ENCODE measurements at regions not wholly inside any gene's neighbourhood (a gene's known extent, or its start where the extent isn't known, plus 50 kb on each side); places are given as distances from the start of the nearest gene placed in this dataset.

- TF ChIP-seq CTCF (IDR thresholded peaks at IDR 0.05) (no peak), POLR2A (IDR thresholded peaks at IDR 0.05) (no peak), POLR2AphosphoS5 (IDR thresholded peaks at IDR 0.05) (no peak), EP300 (IDR thresholded peaks at IDR 0.05) (no peak)
Observed at GRCh38 chr14:22149058-22149457, 440.0 kb downstream of the DAD1 start.
